ENCODE measurements at regions not wholly inside any gene's neighbourhood (a gene's known extent, or its start where the extent isn't known, plus 50 kb on each side); places are given as distances from the start of the nearest gene placed in this dataset.

GRCh38 chr19:27657271-27658051, 1555.5 kb downstream of the UQCRFS1 start:
- no peak for DNase-seq (ENCODE audit: low spot score)

- no peak for DNase-seq (ENCODE audit: low spot score)
Measured at GRCh38 chr19:27654266-27654990, 1558.5 kb downstream of the UQCRFS1 start.

- DNase-seq (ENCODE audit: low spot score): no peak
Measured at GRCh38 chr19:27652796-27653195, 1560.2 kb downstream of the UQCRFS1 start.

- DNase-seq (ENCODE audit: low spot score): no peak
Measured at GRCh38 chr19:27652281-27652680, 1560.7 kb downstream of the UQCRFS1 start.

GRCh38 chr19:27647423-27647822, 1565.5 kb downstream of the UQCRFS1 start:
- DNase-seq (ENCODE audit: low spot score): no peak

- DNase-seq (ENCODE audit: low spot score): no peak
Measured at GRCh38 chr19:27635401-27635800, 1577.5 kb downstream of the UQCRFS1 start.

- no peak for DNase-seq (ENCODE audit: low spot score)
Measured at GRCh38 chr19:27618006-27618405, 1594.9 kb downstream of the UQCRFS1 start.

- DNase-seq (ENCODE audit: low spot score): no peak
Measured at GRCh38 chr19:27580906-27581305, 1632.0 kb downstream of the UQCRFS1 start.

Measured in putamen (tissue), 1 donor.